HG03108 (cell line): ENCODE measurements at regions not wholly inside any gene's neighbourhood (a gene's known extent, or its start where the extent isn't known, plus 50 kb on each side); places are given as distances from the start of the nearest gene placed in this dataset.

Source experiments
- ATAC-seq: cut with Tn5 transposase; IDR thresholded peaks from one replicate; pipeline ENCODE4 v1.9.1; 2021; ENCODE audit warnings: moderate library complexity; ENCODE audit not compliant: unreplicated experiment

- no peak for ATAC-seq
Measured at GRCh38 chr3:162274070-162274469, 777.5 kb downstream of the OTOL1 start.

GRCh38 chr3:162278834-162279233 is 782.2 kb downstream of the OTOL1 start:
- no peak for ATAC-seq

GRCh38 chr3:162285259-162285658 is 788.7 kb downstream of the OTOL1 start:
- ATAC-seq: no peak

DNA sequence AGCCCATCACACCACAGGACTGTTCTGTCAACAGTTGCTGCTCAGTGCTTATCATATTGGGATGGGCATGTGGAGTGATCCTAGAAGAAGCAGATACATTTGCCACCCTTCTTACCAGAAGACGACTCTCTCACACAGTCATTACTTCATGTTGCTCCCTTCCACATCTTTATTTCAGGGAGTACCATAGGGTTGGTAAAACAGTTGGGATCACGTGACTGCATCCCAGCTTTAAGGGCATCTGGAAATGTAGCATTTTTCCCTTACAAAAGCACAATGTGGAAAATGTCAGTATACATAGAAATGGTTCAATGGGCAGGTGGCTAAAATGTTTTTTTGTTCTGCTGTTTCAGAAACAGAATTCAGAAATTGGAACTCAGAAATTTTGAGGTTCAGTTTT is 791.0 kb downstream of the OTOL1 start:
- ATAC-seq: no peak

- no peak for ATAC-seq
Measured at GRCh38 chr3:162292409-162292808, 795.8 kb downstream of the OTOL1 start.

DNA sequence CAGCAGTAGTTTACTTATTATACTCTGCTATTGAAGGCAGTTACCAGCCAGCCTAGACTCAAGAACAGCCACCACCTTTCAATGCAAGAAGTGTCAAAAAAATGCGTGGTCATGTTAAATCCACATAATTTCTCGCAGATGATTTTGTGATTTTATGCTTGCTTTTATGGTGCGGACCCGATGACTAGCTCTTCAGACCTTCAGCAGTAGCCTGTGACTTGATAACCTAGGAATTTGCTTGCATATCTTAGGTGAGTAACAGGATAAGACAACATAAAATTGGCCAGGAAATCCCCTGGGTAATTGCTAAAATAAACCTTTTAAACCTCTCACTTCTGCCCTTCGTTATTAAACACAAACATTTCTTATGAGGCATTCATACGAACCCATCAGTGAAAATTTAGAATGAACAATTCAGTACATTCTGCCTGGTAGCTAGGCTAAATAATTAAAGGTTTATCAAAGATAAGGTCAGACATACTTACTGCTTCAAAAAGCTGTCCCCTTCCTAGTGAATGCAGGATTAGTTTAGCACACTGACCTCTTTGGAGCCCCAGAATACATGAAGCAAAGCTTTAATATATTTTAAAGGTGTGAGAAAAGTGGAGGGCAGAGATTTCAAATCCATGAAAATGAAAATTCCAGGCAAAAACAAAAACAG is 798.8 kb downstream of the OTOL1 start:
- no peak for ATAC-seq

- ATAC-seq: no peak
Measured at GRCh38 chr3:162302983-162303624, 806.5 kb downstream of the OTOL1 start.

- no peak for ATAC-seq
Measured at GRCh38 chr3:162317046-162317445, 820.4 kb downstream of the OTOL1 start.

- no peak for ATAC-seq
Measured at GRCh38 chr3:162328649-162329048, 832.0 kb downstream of the OTOL1 start.

DNA sequence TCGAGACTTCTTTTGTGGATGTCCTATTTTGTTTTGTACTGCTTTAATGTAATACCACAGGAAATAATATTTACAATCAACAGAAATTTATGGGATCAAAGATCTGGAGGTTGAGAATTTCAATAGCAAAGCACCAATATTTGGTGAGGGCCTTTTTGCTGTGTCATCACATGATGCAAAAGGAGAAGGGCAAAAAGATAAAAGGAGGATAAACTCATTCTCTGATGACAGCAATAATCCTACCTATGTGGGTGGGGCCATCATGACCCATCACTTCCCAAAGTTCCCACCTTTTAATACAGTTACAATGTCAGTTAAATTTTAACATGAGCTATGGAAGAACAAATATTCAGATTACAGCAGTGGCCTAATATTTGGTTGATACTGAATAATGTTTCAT is 832.9 kb downstream of the OTOL1 start:
- no peak for ATAC-seq

DNA sequence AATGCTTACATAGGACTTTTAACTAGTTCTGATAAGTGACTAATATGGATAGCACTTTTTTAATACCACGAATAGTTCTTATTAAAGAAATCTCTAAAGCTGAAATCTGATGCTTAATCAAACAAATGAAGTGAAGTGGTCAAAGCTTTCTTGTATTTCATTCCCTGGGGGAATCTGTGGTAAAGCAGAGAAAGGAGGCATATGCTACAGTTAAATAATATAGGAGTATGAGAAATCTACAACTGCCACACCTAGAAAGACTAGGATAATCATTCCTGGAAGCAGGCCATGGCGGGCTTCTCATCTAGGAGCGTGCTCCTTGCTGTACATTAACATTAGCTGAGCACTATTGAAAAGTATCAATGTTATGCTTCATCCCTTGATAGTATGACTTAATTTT is 835.7 kb downstream of the OTOL1 start:
- no peak for ATAC-seq

GRCh38 chr3:162334537-162334936 is 837.9 kb downstream of the OTOL1 start:
- ATAC-seq: no peak

GRCh38 chr3:162337630-162338029 is 841.0 kb downstream of the OTOL1 start:
- no peak for ATAC-seq

GRCh38 chr3:162338514-162338913 is 841.9 kb downstream of the OTOL1 start:
- ATAC-seq: no peak

DNA sequence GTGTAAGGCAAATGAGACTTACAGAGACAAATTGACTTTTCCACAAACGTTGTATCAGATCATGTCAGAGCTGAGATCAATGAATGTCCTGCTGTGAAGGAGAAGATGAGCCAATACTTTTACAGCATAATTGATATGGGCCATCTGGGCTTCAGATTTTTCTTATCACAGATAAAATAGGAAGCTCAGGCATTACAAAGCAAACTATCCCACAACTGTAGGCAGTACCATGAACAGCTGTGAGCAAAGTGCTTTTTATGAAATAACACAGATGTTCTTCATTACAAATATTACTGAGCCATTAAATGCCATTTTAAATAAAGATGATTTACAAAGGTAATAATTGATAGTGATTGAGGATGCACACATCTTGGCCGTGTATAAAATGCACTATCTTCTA is 852.3 kb downstream of the OTOL1 start:
- ATAC-seq: no peak

DNA sequence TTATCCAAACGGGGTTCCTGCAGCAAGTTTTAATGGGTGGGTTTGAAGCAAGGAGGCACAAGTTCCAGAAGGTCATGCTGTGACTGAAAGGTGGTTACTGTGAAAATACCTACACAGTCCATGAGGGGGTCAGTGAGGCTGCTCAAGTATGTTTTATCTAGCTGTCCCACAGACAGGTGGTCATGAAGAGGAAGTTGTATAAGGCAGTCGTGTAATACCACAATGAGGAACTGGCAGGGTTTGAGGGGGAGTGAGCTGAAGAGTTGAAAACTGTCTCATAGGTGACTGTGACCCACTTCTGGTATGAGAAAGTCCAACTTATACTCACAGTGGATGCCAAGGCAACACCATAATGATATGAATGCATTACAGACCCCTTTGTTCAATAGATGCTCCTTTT is 856.8 kb downstream of the OTOL1 start:
- ATAC-seq: no peak

DNA sequence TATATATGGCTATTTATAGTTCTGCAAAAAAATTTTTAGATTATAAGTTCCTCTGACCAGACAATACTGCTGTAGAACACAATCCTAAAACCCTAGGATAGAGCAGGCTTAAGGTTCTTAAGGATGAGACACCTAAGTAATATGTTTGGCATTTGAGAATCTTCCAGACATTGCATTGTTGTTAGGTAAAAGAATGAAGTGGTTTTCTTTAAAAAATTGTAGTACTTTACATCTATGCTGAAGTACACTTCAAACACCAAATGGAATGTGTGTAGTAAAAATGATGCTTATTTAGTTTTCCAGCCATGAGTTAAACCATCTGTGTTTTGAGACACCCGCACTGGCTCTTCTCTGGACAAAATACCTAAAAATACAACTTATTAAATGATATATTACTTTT is 857.7 kb downstream of the OTOL1 start:
- no peak for ATAC-seq

DNA sequence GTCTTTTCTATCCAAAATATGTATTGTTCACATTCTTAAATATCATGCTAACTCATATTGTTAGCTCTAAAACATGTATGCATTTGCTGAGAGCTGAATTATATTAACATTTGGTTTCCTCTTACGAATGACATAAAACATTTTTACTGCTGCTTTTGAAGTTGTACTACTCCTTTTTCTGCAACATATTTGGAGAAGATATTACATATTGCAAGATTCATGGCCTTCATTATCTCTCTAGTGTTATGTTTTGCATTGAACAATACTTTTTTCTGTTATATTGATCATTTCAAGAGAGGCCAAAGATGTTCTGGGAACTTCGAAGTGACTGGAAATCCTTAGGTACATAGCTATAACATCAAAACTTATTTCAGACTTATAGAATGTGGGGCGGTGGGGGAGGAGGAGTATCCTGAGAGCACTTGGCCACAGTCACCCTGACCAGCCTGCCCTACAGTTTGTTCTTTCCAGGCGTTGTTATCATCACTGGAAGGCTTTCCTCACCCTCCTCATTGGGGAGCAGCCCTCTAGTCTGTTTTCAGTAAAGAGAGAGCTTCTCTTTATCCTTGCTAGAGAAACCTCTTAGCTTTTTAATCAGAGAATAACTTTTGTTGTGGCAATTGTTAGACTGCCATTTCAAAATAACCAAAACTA is 868.6 kb downstream of the OTOL1 start:
- no peak for ATAC-seq

GRCh38 chr3:162366166-162366766 is 869.7 kb downstream of the OTOL1 start:
- ATAC-seq: no peak

- no peak for ATAC-seq
Measured at GRCh38 chr3:162367429-162368260, 871.0 kb downstream of the OTOL1 start.

DNA sequence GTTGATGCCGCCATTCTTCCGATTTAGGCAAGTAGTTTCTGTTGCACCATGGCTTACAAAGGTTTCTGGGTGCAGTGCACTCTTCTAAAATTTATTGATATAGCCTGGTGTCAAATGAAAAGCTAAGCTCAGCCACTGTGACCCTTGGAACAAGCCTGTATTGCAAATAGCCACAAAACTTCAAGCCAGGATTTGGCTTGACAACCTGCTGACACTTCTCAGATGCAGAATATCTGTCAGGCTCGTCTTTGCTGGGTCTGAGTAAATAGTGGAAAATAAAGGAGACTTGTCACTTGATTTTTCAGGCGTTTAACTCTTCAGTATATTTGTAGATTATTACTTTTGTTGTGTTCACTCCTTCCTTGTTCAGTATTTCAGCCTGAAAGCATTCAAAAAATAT is 871.8 kb downstream of the OTOL1 start:
- no peak for ATAC-seq
